Thoracic aorta (tissue), 2 donors: ENCODE measurements at regions not wholly inside any gene's neighbourhood (a gene's known extent, or its start where the extent isn't known, plus 50 kb on each side); places are given as distances from the start of the nearest gene placed in this dataset.
"Not testable (repeated sequence)": the region's sequence is repeated elsewhere in the genome, so short reads cannot be mapped to it uniquely, and the experiment has no call there.

Experiments used
- ATAC-seq: fragments of 150-250 bp; one replicate; pipeline ENCODE4 v1.8.0; 2017; ENCODE audit warnings: low read depth; ENCODE audit not compliant: insufficient number of reproducible peaks, low FRiP score
- DNase-seq: peaks from one replicate; pipeline ENCODE4 v3.0.0-alpha.2; 2020; ENCODE audit warnings: low spot score
- H3K27ac ChIP-seq, 2 donors: fragments of 200-600 bp; sonication (generic); 1 replicate in 1 of 2; 2 replicates in 1 of 2; pipeline ENCODE4 v1.5.1; 2016; ENCODE audit warnings: mild to moderate bottlenecking in 2 of 2, moderate library complexity in 2 of 2
- H3K27me3 ChIP-seq: fragments of 200-600 bp; sonication (generic); replicated peaks from 2 replicates; pipeline ENCODE4 v1.6.0; 2016; ENCODE audit warnings: mild to moderate bottlenecking; ENCODE audit not compliant: insufficient read depth
- H3K36me3 ChIP-seq: fragments of 200-600 bp; sonication (generic); one replicate; pipeline ENCODE4 v1.5.1; 2016
- H3K4me1 ChIP-seq, 2 donors: fragments of 200-600 bp; sonication (generic); 1 replicate in 1 of 2; 2 replicates in 1 of 2; pipeline versions ENCODE4 v1.5.1 to v1.6.0; 2016; ENCODE audit warnings: low read depth in 2 of 2, mild to moderate bottlenecking in 1 of 2; ENCODE audit not compliant: control insufficient read depth in 1 of 2
- H3K4me3 ChIP-seq: fragments of 200-600 bp; sonication (generic); 2 replicates; pipeline ENCODE4 v1.5.1; 2016; ENCODE audit warnings: mild to moderate bottlenecking
- H3K9me3 ChIP-seq: fragments of 200-600 bp; sonication (generic); 2 replicates; pipeline ENCODE4 v1.5.1; 2016
- TF ChIP-seq, protein P1 (sequence below): fragments of 200-600 bp; sonication (generic); IDR thresholded peaks from one replicate; pipeline ENCODE4 v1.5.1; 2019; ENCODE audit warnings: antibody characterized with exemption

DNA sequence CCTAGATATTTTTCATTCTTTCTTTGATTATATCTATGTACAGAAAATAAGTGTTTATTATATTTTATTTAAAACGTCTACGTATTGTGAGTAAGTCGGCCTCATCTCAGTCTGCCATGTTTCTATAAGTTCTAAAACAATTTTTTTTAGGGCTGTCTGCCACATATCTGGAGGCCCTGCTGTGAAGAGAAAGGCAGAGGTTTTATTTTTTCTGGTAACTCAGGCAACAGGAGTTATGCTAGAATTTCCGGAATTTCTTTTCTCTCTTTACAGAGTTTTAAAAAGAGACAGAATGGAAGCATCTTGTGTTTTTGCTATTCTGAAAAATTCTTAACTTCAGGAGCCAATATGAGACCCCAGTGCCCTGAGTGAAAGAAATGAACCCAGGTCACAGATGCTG, 1124.0 kb upstream of the TENM3 start:
- ATAC-seq = no peak
- TF ChIP-seq, protein P1, sequence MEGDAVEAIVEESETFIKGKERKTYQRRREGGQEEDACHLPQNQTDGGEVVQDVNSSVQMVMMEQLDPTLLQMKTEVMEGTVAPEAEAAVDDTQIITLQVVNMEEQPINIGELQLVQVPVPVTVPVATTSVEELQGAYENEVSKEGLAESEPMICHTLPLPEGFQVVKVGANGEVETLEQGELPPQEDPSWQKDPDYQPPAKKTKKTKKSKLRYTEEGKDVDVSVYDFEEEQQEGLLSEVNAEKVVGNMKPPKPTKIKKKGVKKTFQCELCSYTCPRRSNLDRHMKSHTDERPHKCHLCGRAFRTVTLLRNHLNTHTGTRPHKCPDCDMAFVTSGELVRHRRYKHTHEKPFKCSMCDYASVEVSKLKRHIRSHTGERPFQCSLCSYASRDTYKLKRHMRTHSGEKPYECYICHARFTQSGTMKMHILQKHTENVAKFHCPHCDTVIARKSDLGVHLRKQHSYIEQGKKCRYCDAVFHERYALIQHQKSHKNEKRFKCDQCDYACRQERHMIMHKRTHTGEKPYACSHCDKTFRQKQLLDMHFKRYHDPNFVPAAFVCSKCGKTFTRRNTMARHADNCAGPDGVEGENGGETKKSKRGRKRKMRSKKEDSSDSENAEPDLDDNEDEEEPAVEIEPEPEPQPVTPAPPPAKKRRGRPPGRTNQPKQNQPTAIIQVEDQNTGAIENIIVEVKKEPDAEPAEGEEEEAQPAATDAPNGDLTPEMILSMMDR = no peak
- H3K27me3 ChIP-seq = no peaks in the 10 kb centered on the region

DNA sequence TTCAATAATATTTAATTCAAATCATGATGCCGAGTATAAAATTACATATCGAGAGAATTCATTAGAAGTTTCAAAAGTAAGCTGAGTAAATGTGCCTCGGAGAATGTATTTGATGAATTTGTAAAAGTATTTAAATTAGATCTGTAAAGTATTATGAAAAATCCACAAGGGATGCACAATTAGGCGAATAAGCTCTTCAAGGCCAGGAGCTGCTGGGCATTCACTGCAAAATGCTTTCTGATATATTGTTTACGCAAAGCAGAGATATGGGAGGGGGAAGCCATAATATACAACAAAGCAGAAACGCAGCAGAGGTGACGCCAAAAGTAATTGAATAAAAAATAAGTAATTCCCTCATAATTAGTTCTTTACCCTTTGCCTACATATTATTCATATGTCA, 1121.5 kb upstream of the TENM3 start:
- Histone ChIP-seq H3K9me3 (no peaks in the 10 kb centered on the region), H3K27me3 (no peaks in the 10 kb centered on the region), H3K4me3 (no peak overlapping the region), H3K27ac (no peak overlapping the region), H3K4me1 (no peaks in the 10 kb centered on the region), H3K36me3 (no peaks in the 10 kb centered on the region)
- ATAC-seq = no peak
- no peak for DNase-seq
- TF ChIP-seq, protein P1 = no peak

More for the DNA sequence above, 1124.0 kb upstream of the TENM3 start:
- DNase-seq = no peak
- no peak overlapping the region for H3K27ac ChIP-seq
- H3K36me3 ChIP-seq = no peaks in the 10 kb centered on the region
- H3K4me3 ChIP-seq = no peak overlapping the region
- no peaks in the 10 kb centered on the region for H3K4me1 ChIP-seq
- H3K9me3 ChIP-seq = no peaks in the 10 kb centered on the region

DNA sequence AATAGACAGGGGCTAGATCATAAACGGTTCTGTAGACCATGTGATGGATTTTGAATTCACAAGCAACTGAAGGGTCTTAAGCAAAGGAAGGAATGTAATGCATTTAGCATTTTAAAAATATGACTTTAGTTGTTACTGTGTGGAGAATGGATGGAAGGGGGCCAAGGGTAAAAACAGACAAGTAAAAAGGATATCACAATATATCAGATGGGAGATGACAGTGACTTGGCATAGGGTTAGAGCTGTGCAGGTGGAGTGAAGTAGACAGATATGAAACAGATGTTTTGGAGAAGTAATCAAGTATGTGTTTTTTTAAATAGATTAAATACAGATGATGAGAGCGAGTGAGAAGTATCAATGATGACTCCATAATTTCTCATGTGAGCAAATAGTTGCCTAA, 1116.0 kb upstream of the TENM3 start:
- no peak overlapping the region for H3K27ac ChIP-seq
- TF ChIP-seq, protein P1 = no peak
- no peak overlapping the region for H3K4me3 ChIP-seq
- no peaks in the 10 kb centered on the region for H3K27me3 ChIP-seq
- no peaks in the 10 kb centered on the region for H3K36me3 ChIP-seq
- H3K4me1 ChIP-seq = no peaks in the 10 kb centered on the region
- H3K9me3 ChIP-seq = peaks cover 4% of the 10 kb centered on the region
- DNase-seq (no peak), ATAC-seq (no peak)

DNA sequence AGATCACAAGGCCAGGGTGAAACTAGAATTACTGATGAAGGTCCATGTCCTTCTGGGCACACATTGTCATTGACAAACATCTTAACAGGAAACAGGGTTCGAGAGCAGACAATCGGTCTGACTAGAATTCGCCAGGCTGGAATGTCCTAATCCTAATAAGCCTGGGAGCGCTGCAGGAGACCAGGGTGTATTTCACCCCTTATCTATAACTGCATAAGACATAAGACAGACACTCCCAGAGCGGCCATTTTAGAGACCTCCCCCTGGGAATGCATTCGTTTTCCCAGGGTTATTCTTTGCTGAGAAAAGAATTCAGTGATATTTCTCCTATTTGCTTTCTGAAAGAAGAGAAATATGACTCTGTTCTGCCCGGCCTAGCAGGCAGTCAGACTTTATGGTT, 1112.9 kb upstream of the TENM3 start:
- H3K4me3 ChIP-seq, H3K27me3 ChIP-seq, H3K4me1 ChIP-seq, DNase-seq, H3K9me3 ChIP-seq, H3K36me3 ChIP-seq, ATAC-seq, H3K27ac ChIP-seq: not testable (repeated sequence)

DNA sequence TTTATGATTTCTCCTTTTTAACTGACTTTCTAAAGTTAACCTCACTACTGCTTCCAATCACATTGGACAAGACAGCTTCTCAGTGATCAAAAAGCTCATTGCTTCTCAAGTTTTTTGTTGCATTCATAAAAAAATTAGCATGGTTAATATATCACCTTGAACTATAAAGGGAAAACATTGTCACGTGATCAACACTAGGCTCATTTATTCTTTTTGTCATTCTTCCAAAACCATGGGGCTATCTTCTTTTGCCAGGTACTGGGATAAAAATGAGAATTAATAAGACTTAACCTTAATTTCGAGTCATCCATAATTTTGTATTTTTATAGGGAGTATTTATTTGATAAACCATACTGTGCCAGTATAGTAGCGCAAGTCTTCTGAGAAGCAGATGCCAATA, 1105.9 kb upstream of the TENM3 start:
- Histone ChIP-seq H3K27ac (no peak overlapping the region), H3K27me3 (no peaks in the 10 kb centered on the region), H3K4me1 (no peaks in the 10 kb centered on the region), H3K36me3 (no peaks in the 10 kb centered on the region), H3K4me3 (no peak overlapping the region), H3K9me3 (no peaks in the 10 kb centered on the region)
- ATAC-seq = no peak
- TF ChIP-seq, protein P1 = no peak
- DNase-seq = no peak

DNA sequence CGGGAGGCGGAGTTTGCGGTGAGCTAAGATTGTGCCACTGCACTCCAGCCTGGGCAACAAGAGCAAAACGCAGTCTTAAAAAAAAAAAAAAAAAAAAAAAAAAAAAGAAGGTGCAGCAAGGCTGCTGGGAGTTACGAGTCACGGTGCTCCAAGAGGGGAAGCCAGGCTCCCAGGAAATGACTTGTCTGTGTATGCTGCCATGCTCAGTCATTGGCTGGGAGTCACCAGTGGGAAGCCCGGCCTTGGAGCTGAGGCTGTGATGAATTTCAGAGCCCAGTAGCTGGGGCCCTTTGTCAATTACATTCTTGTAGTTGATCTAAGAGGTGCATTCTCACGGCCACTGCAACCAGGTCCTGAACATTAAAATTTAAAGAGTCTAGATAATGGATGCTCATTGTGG, 1105.1 kb upstream of the TENM3 start:
- H3K27me3 ChIP-seq = no peaks in the 10 kb centered on the region
- no peak overlapping the region for H3K27ac ChIP-seq
- H3K9me3 ChIP-seq = no peaks in the 10 kb centered on the region
- no peak for DNase-seq
- H3K4me3 ChIP-seq = no peak overlapping the region
- no peaks in the 10 kb centered on the region for H3K36me3 ChIP-seq
- no peak for ATAC-seq
- TF ChIP-seq, protein P1 = no peak
- no peaks in the 10 kb centered on the region for H3K4me1 ChIP-seq
